OCI-LY7 (cell line): ENCODE measurements at regions not wholly inside any gene's neighbourhood (a gene's known extent, or its start where the extent isn't known, plus 50 kb on each side); places are given as distances from the start of the nearest gene placed in this dataset.

Experiments
- CTCF ChIP-seq: fragments of 200-600 bp; sonication (generic); conservative IDR thresholded peaks from 2 replicates; pipeline ENCODE4 v1.5.1; 2014; ENCODE audit warnings: mild to moderate bottlenecking, antibody characterized with exemption, low read length, moderate library complexity, mixed read lengths
- EZH2phosphoT487 ChIP-seq: fragments of 200-600 bp; sonication (generic); IDR thresholded peaks from 2 replicates; pipeline ENCODE4 v1.6.1; 2018; ENCODE audit warnings: low read depth, borderline replicate concordance, mild to moderate bottlenecking, mixed run types, antibody characterized with exemption, low read length, moderate library complexity, mixed read lengths

GRCh38 chr16:49920397-49920796 lies 64.5 kb upstream of the ZNF423 start:
- no peak for TF ChIP-seq CTCF
- no peak for TF ChIP-seq EZH2phosphoT487
